Thyroid gland (tissue), 4 donors: ENCODE measurements at regions not wholly inside any gene's neighbourhood (a gene's known extent, or its start where the extent isn't known, plus 50 kb on each side); places are given as distances from the start of the nearest gene placed in this dataset.

ENCODE experiments used
- POLR2A ChIP-seq, 2 donors: fragments of 450-650 bp; IDR thresholded peaks; one replicate each; pipeline ENCODE4 v1.6.1; 2017; ENCODE audit warnings: antibody characterized with exemption in 2 of 2, mild to moderate bottlenecking in 2 of 2, moderate library complexity in 1 of 2
- TF ChIP-seq, protein P1 (sequence below), 6 experiments: fragments of 200-600 bp in 3 of 6; fragments of 450-650 bp in 3 of 6; sonication (generic) in 3 of 6; IDR thresholded peaks; one replicate each; pipeline ENCODE4 v1.5.1; 2016 to 2019; ENCODE audit warnings: antibody characterized with exemption in 6 of 6, mild to moderate bottlenecking in 2 of 6, inconsistent platforms in 1 of 6, moderate library complexity in 1 of 6

DNA sequence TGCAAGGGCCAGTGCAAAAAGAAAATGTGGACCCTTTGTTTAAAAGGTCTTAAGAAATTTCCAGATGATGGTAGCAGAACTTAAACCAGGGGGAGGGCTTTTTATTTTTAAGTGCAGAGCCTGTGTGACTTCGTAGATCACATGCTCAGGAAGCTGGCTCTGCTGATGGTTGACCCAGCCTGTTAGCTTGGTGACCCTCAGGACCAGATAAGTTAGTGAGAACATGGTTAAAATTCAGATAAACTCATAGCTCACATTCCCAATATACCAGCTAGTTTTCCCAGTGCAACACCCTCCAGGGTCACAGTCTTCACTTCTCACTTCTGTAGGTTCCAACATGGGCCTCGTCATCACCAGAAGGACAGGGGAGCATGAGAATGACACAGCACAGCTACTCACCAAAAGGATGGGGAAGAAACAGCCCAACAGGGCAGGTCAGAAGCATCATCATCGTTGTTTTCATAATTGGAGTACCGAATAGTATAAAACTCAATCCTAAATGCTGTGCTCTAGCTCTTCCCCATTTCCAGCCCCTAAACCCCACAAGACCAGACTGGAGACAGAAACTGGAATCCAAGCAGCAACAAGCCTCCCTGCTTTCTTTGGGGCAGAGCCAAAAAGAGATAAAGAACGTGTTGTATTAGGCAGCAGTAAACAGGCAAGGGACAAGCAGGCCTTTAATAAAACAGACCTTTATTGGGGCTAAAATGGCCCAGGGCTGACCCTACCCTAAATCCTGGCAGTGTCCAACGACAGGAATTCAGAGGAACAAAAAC, 102.2 kb upstream of the ANKRD1 start:
- TF ChIP-seq, protein P1, sequence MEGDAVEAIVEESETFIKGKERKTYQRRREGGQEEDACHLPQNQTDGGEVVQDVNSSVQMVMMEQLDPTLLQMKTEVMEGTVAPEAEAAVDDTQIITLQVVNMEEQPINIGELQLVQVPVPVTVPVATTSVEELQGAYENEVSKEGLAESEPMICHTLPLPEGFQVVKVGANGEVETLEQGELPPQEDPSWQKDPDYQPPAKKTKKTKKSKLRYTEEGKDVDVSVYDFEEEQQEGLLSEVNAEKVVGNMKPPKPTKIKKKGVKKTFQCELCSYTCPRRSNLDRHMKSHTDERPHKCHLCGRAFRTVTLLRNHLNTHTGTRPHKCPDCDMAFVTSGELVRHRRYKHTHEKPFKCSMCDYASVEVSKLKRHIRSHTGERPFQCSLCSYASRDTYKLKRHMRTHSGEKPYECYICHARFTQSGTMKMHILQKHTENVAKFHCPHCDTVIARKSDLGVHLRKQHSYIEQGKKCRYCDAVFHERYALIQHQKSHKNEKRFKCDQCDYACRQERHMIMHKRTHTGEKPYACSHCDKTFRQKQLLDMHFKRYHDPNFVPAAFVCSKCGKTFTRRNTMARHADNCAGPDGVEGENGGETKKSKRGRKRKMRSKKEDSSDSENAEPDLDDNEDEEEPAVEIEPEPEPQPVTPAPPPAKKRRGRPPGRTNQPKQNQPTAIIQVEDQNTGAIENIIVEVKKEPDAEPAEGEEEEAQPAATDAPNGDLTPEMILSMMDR (IDR thresholded peaks at IDR 0.05), result no peak
- no peak for TF ChIP-seq POLR2A (IDR thresholded peaks at IDR 0.05)
